HCT116 (cell line): ENCODE measurements at regions not wholly inside any gene's neighbourhood (a gene's known extent, or its start where the extent isn't known, plus 50 kb on each side); places are given as distances from the start of the nearest gene placed in this dataset.

ENCODE experiments used
- ATAC-seq: fragments of 200-7000 bp; cut with Tn5 transposase; 2 replicates; pipeline ENCODE4 v1.9.1; 2020; ENCODE audit warnings: mild to moderate bottlenecking, moderate library complexity
- BruUV-seq: library from RNA; stranded (reverse); fragments of 400-500 nt; replicated peaks from 2 replicates; lab custom pipeline; 2021; lab: Mats Ljungman, UMichigan
- CTCF ChIA-PET: fragments of 300-600 bp; sonication (Branson Sonifier 250); formaldehyde crosslinking; loops from one replicate; lab custom pipeline; 2021; ENCODE audit warnings: antibody characterized with exemption; lab: Charles Lee
- POLR2A ChIA-PET: fragments of 300-600, 350-600 bp; sonication (Branson Sonifier 250); formaldehyde crosslinking; loops from one replicate; lab custom pipeline; 2021; ENCODE audit warnings: antibody characterized with exemption; lab: Charles Lee
- RAD21 ChIA-PET, 2 experiments: fragments of 300-600 bp; sonication (Branson Sonifier 250); formaldehyde crosslinking; loops; one replicate each; lab custom pipeline; 2023; ENCODE audit warnings: low total read pairs in 2 of 2; ENCODE audit not compliant: uncharacterized antibody in 2 of 2, unreplicated experiment in 2 of 2, low non-redundant PET in 1 of 2; lab: Charles Lee
- DNase-seq: peaks from one replicate; pipeline ENCODE4 v3.0.0-alpha.2; 2010; ENCODE audit warnings: low read depth, low spot score
- H2AFZ ChIP-seq: fragments of 200-600 bp; shearing (Covaris generic), sonication (generic); 2 replicates; pipeline ENCODE4 v1.6.1; 2017; ENCODE audit warnings: low read depth, mixed run types, mixed read lengths, antibody characterized with exemption, low read length; ENCODE audit not compliant: poor library complexity, severe bottlenecking
- H3K27ac ChIP-seq: 2 replicates; pipeline ENCODE4 v1.5.1; 2012; ENCODE audit warnings: low read depth, low read length
- H3K27me3 ChIP-seq: fragments of 200-600 bp; sonication (generic); 2 replicates; pipeline ENCODE4 v1.6.1; 2016; ENCODE audit warnings: mixed run types, low read length, mixed read lengths; ENCODE audit not compliant: insufficient read depth
- H3K36me3 ChIP-seq, 2 experiments: fragments of 200-500 bp in 1 of 2; fragments of 200-600 bp in 1 of 2; sonication (Bioruptor generic) in 1 of 2; sonication (generic) in 1 of 2; 2 replicates each; pipeline versions ENCODE4 v1.5.1 to v1.6.1; 2014 to 2016; ENCODE audit warnings: low read length in 2 of 2, inconsistent platforms in 1 of 2, mixed read lengths in 1 of 2, mixed run types in 1 of 2; ENCODE audit not compliant: insufficient read depth in 2 of 2, control insufficient read depth in 1 of 2
- H3K4me1 ChIP-seq, 2 experiments: fragments of 200-600 bp in 1 of 2; sonication (generic) in 1 of 2; 2 replicates each; pipeline versions ENCODE4 v1.5.1 to v1.6.1; 2012 to 2017; ENCODE audit warnings: low read length in 2 of 2, inconsistent platforms in 1 of 2, mild to moderate bottlenecking in 1 of 2, mixed read lengths in 1 of 2, mixed run types in 1 of 2, moderate library complexity in 1 of 2; ENCODE audit not compliant: insufficient read depth in 2 of 2, control insufficient read depth in 1 of 2
- H3K4me2 ChIP-seq: fragments of 200-600 bp; sonication (generic); 2 replicates; pipeline ENCODE4 v1.6.1; 2017; ENCODE audit warnings: mixed run types, low read length, mixed read lengths
- H3K4me3 ChIP-seq, 2 experiments: fragments of 200-600 bp in 1 of 2; sonication (generic) in 1 of 2; replicated peaks in 1 of 2; 2 replicates each; pipeline ENCODE4 v1.5.1; 2011 to 2016; ENCODE audit warnings: low read length in 2 of 2, control low read depth in 1 of 2, low read depth in 1 of 2, mild to moderate bottlenecking in 1 of 2, mixed read lengths in 1 of 2, mixed run types in 1 of 2
- H3K79me2 ChIP-seq: fragments of 200-600 bp; sonication (generic); 2 replicates; pipeline ENCODE4 v1.6.1; 2017; ENCODE audit warnings: mild to moderate bottlenecking, mixed run types, low read length, moderate library complexity, mixed read lengths; ENCODE audit not compliant: insufficient read depth
- H3K9ac ChIP-seq: fragments of 200-600 bp; sonication (generic); 2 replicates; pipeline ENCODE4 v1.6.1; 2016; ENCODE audit warnings: low read length, mixed read lengths
- H3K9me2 ChIP-seq: fragments of 200-600 bp; sonication (generic), shearing (Covaris generic); 2 replicates; pipeline ENCODE4 v1.6.1; 2017; ENCODE audit warnings: mixed run types, mild to moderate bottlenecking, moderate library complexity; ENCODE audit not compliant: insufficient read depth
- H3K9me3 ChIP-seq, 2 experiments: fragments of 200-500 bp in 1 of 2; fragments of 200-600 bp in 1 of 2; sonication (Bioruptor generic) in 1 of 2; sonication (generic) in 1 of 2; 2 replicates each; pipeline ENCODE4 v1.6.1; 2014 to 2017; ENCODE audit warnings: low read length in 2 of 2, mixed read lengths in 2 of 2, inconsistent platforms in 1 of 2, low read depth in 1 of 2, mild to moderate bottlenecking in 1 of 2, mixed run types in 1 of 2, moderate library complexity in 1 of 2; ENCODE audit not compliant: control insufficient read depth in 1 of 2, insufficient read depth in 1 of 2
- H4K20me1 ChIP-seq: fragments of 200-600 bp; sonication (generic), shearing (Covaris generic); 2 replicates; pipeline ENCODE4 v1.6.1; 2017; ENCODE audit warnings: mixed run types, mild to moderate bottlenecking, moderate library complexity; ENCODE audit not compliant: insufficient read depth
- FOSL1 ChIP-seq: IDR thresholded peaks from 2 replicates; pipeline ENCODE4 v1.6.1; 2012; ENCODE audit warnings: low read depth
- intact Hi-C: fragments of 100-400 bp; cut with micrococcal nuclease; formaldehyde crosslinking; loops from 2 replicates; pipeline ENCODE4 v1.10.0; 2022
- TF ChIP-seq, protein P1 (sequence below): IDR thresholded peaks from 2 replicates; pipeline ENCODE4 v1.6.1; 2012
- TF ChIP-seq, protein P2 (sequence below), 3 experiments: fragments of 200-600 bp in 1 of 3; sonication (generic) in 1 of 3; IDR thresholded peaks in 2 of 3; conservative IDR thresholded peaks in 1 of 3; 2 replicates each; pipeline ENCODE4 v1.5.1; 2012 to 2017; ENCODE audit warnings: low read depth in 2 of 3, low read length in 2 of 3, antibody characterized with exemption in 1 of 3, borderline replicate concordance in 1 of 3, control low read depth in 1 of 3, mild to moderate bottlenecking in 1 of 3, mixed read lengths in 1 of 3, mixed run types in 1 of 3, moderate library complexity in 1 of 3; ENCODE audit not compliant: insufficient read depth in 1 of 3
- TF ChIP-seq, protein P3 (sequence below): IDR thresholded peaks from 2 replicates; pipeline ENCODE4 v1.6.1; 2012; ENCODE audit warnings: low read depth

DNA sequence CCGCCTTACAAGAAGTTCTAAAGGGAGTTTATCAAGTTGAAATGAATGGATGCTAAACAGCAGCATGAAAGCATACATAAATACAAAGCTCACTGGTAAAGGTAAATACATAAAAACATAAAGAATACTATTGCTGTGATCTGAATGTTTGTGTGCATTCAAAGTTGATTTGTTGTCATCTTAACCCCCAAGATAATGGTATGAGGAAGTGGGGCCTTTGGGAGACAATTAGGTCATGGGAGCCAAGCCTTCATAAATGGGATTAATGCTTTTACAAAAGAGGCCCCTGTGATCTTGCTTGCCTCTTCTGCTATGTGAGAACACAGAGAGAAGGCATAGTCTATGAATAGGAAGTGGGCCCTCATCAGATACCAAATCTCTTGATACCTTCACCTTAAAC lies 209.0 kb upstream of the SAMSN1 start:
- no TSS peak for BruUV-seq
- intact Hi-C loops = no loop called here
- POLR2A ChIA-PET = no interaction called here

More for the DNA sequence above, 209.0 kb upstream of the SAMSN1 start:
- Histone ChIP-seq H4K20me1 (no peaks in the 10 kb centered on the region), H3K79me2 (no peaks in the 10 kb centered on the region), H3K27ac (no peak overlapping the region), H3K4me1 (no peaks in the 10 kb centered on the region), H3K4me3 (no peak overlapping the region), H3K9ac (no peak overlapping the region), H3K9me3 (no peaks in the 10 kb centered on the region), H3K36me3 (no peaks in the 10 kb centered on the region), H2AFZ (no peak overlapping the region), H3K27me3 (no peaks in the 10 kb centered on the region), H3K9me2 (no peaks in the 10 kb centered on the region), H3K4me2 (no peak overlapping the region)
- RAD21 ChIA-PET = no interaction called here
- no peak for TF ChIP-seq FOSL1
- TF ChIP-seq, protein P1, sequence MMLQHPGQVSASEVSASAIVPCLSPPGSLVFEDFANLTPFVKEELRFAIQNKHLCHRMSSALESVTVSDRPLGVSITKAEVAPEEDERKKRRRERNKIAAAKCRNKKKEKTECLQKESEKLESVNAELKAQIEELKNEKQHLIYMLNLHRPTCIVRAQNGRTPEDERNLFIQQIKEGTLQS = no peak
- TF ChIP-seq, protein P2, sequence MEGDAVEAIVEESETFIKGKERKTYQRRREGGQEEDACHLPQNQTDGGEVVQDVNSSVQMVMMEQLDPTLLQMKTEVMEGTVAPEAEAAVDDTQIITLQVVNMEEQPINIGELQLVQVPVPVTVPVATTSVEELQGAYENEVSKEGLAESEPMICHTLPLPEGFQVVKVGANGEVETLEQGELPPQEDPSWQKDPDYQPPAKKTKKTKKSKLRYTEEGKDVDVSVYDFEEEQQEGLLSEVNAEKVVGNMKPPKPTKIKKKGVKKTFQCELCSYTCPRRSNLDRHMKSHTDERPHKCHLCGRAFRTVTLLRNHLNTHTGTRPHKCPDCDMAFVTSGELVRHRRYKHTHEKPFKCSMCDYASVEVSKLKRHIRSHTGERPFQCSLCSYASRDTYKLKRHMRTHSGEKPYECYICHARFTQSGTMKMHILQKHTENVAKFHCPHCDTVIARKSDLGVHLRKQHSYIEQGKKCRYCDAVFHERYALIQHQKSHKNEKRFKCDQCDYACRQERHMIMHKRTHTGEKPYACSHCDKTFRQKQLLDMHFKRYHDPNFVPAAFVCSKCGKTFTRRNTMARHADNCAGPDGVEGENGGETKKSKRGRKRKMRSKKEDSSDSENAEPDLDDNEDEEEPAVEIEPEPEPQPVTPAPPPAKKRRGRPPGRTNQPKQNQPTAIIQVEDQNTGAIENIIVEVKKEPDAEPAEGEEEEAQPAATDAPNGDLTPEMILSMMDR (IDR thresholded peaks at IDR 0.05 in 2 of 3, conservative IDR thresholded peaks at IDR 0.05 in 1 of 3; ENCODE audit: borderline replicate concordance in 1 of 3, insufficient read depth in 1 of 3, low read depth in 2 of 3, low read length in 2 of 3) = no peak
- TF ChIP-seq, protein P3, sequence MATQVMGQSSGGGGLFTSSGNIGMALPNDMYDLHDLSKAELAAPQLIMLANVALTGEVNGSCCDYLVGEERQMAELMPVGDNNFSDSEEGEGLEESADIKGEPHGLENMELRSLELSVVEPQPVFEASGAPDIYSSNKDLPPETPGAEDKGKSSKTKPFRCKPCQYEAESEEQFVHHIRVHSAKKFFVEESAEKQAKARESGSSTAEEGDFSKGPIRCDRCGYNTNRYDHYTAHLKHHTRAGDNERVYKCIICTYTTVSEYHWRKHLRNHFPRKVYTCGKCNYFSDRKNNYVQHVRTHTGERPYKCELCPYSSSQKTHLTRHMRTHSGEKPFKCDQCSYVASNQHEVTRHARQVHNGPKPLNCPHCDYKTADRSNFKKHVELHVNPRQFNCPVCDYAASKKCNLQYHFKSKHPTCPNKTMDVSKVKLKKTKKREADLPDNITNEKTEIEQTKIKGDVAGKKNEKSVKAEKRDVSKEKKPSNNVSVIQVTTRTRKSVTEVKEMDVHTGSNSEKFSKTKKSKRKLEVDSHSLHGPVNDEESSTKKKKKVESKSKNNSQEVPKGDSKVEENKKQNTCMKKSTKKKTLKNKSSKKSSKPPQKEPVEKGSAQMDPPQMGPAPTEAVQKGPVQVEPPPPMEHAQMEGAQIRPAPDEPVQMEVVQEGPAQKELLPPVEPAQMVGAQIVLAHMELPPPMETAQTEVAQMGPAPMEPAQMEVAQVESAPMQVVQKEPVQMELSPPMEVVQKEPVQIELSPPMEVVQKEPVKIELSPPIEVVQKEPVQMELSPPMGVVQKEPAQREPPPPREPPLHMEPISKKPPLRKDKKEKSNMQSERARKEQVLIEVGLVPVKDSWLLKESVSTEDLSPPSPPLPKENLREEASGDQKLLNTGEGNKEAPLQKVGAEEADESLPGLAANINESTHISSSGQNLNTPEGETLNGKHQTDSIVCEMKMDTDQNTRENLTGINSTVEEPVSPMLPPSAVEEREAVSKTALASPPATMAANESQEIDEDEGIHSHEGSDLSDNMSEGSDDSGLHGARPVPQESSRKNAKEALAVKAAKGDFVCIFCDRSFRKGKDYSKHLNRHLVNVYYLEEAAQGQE = no peak
- CTCF ChIA-PET = interaction anchor here (1.2 kb wide), 1 partner anchor 17 kb away, joined by 4 read pairs; no protein-coding TSS in a partner anchor
- no peak for DNase-seq
- no peak for ATAC-seq
